ENCODE measurements at regions not wholly inside any gene's neighbourhood (a gene's known extent, or its start where the extent isn't known, plus 50 kb on each side); places are given as distances from the start of the nearest gene placed in this dataset.

DNA sequence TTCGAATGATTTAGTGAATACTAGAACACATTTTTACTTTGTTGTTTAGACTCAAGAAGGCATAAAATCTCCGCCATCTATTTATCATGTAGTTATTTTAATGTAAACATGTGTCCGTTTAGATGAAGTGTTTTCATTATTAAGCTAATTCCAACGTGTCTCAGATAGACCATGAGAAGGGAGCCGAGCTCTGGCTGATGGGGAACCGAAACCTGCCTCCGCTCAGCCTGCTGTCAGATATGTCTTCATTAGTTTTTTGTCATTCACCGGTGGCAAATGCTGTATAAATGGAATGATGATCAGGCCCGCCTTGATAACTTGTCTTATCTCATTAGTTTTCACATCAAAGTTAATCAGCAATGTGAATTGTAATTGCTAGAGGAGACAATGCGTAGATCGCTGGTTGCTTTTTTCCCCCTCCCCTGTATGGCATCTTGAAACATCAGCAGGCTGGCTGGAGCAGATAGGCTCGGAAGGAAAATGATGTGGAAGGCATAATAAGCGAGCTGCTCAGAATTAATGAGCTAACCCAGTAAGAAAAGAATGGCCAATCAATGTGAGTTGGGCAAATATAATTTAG, 136.4 kb downstream of the LINC00237 start:
- Histone ChIP-seq H3K4me3 (no peak overlapping the region), H3K9me3 (ENCODE audit: low read depth) (no peaks in the 10 kb centered on the region), H3K27me3 (no peaks in the 10 kb centered on the region), H3K36me3 (no peaks in the 10 kb centered on the region), H3K4me1 (ENCODE audit: low read depth) (no peaks in the 10 kb centered on the region), H3K27ac (no peak overlapping the region)
- DNase-seq (ENCODE audit: low read depth in 1 of 2, low spot score in 1 of 2) = no peak
- TF ChIP-seq CTCF (IDR thresholded peaks at IDR 0.05; ENCODE audit: low read depth, low read length) = no peak

- H3K27ac ChIP-seq = no peak overlapping the region
- no peaks in the 10 kb centered on the region for H3K27me3 ChIP-seq
- no peak overlapping the region for H3K4me3 ChIP-seq
- no peaks in the 10 kb centered on the region for H3K36me3 ChIP-seq
- no peak for DNase-seq (ENCODE audit: low read depth in 1 of 2, low spot score in 1 of 2)
- no peaks in the 10 kb centered on the region for H3K4me1 ChIP-seq (ENCODE audit: low read depth)
- TF ChIP-seq CTCF (IDR thresholded peaks at IDR 0.05; ENCODE audit: low read depth, low read length) = no peak
- H3K9me3 ChIP-seq (ENCODE audit: low read depth) = no peaks in the 10 kb centered on the region
These were observed 138.5 kb downstream of the LINC00237 start for GRCh38 chr20:20967564-20968184.

DNA sequence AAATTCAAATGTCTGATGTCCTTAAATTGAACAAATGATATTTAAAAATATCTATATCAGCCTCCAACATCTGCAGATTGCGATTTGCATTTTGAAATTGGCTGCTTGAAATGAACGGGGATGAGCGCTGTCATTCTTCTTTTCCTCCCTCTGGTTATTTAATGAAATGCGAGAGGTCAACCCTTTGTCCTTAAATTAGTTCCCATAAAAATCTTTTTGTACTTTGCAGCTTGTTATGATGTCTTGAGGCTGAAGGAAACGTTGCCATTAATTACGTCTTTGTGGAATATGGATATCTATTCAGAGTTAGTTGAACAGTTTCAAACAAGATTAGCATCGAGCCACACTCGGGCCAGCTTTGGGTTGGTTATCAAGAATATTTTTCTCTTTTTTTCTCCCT, 140.0 kb downstream of the LINC00237 start:
- TF ChIP-seq CTCF (IDR thresholded peaks at IDR 0.05; ENCODE audit: low read depth, low read length) = no peak

DNA sequence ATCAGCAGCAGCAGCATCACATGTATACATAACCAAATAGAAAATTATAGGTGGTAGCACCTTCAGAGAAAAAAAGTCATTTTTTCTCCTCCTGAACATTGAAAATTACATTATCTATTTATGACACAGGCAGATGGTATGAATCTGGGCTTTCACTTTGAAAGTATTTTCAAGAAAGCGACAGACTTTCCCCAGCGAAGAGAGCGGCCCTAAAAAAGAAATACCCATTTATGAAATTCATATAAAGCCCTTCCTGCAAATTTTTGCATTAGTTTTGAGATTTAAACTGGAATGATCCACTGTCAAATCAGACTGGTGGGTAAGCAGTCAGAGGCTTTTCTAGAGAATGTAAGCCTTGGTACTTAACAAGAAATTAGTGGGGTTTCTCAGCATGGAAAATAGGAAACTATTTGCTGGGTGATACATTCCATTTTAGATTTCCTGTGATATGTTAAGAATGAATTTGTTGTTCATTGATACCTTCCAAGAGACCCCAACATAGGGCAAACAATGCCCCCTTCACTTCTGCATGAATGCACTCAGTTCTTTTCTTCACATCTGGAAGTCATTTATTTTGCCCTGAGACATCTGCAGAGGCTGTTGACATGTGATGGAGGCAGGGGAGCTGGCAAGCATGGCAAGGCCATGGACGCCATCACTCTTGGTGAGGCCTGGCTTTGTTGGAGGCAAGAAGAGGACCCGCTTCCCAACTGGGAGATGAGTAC, 147.0 kb downstream of the LINC00237 start:
- no peak for TF ChIP-seq CTCF (IDR thresholded peaks at IDR 0.05; ENCODE audit: low read depth, low read length)
- no peaks in the 10 kb centered on the region for H3K9me3 ChIP-seq (ENCODE audit: low read depth)
- H3K27ac ChIP-seq = no peak overlapping the region
- no peaks in the 10 kb centered on the region for H3K4me1 ChIP-seq (ENCODE audit: low read depth)
- H3K27me3 ChIP-seq = no peaks in the 10 kb centered on the region
- no peak for DNase-seq (ENCODE audit: low read depth in 1 of 2, low spot score in 1 of 2)
- H3K36me3 ChIP-seq = no peaks in the 10 kb centered on the region
- H3K4me3 ChIP-seq = no peak overlapping the region

More for the DNA sequence above, 140.0 kb downstream of the LINC00237 start:
- H3K36me3 ChIP-seq = no peaks in the 10 kb centered on the region
- no peaks in the 10 kb centered on the region for H3K4me1 ChIP-seq (ENCODE audit: low read depth)
- no peak for DNase-seq (ENCODE audit: low read depth in 1 of 2, low spot score in 1 of 2)
- no peak overlapping the region for H3K4me3 ChIP-seq
- H3K9me3 ChIP-seq (ENCODE audit: low read depth) = no peaks in the 10 kb centered on the region
- no peaks in the 10 kb centered on the region for H3K27me3 ChIP-seq
- H3K27ac ChIP-seq = no peak overlapping the region

DNA sequence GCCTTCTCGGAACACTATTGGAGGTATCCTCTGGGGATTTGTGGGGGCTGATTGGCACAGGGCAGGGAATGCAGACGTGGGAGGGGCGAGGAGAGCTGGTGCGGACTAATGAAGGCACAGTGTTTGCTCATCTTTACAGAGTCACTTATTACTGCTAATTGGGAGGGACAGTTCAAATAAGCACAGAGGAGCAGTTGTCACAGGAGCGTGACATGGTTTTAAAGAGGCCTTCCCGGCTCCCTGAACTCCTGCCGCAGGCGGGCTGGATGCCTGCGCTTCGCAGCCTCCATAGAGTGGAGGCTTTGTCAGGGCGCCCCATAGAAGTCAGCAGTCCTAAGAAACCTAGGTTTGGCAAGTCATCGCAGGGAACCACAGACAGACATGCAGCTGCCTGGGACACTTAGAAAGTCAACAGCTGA, 149.6 kb downstream of the LINC00237 start:
- no peaks in the 10 kb centered on the region for H3K4me1 ChIP-seq (ENCODE audit: low read depth)
- no peaks in the 10 kb centered on the region for H3K27me3 ChIP-seq
- no peak overlapping the region for H3K27ac ChIP-seq
- H3K4me3 ChIP-seq = no peak overlapping the region
- no peaks in the 10 kb centered on the region for H3K9me3 ChIP-seq (ENCODE audit: low read depth)
- no peaks in the 10 kb centered on the region for H3K36me3 ChIP-seq
- TF ChIP-seq CTCF (IDR thresholded peaks at IDR 0.05; ENCODE audit: low read depth, low read length) = no peak
- no peak for DNase-seq (ENCODE audit: low read depth in 1 of 2, low spot score in 1 of 2)
